WTC11 (cell line): ENCODE measurements at regions not wholly inside any gene's neighbourhood (a gene's known extent, or its start where the extent isn't known, plus 50 kb on each side); places are given as distances from the start of the nearest gene placed in this dataset.

ENCODE experiments used
- ATF2 ChIP-seq: sonication (generic); formaldehyde crosslinking; IDR thresholded peaks from 2 replicates; pipeline ENCODE4 v1.8.1; 2022; ENCODE audit warnings: low read depth, missing genetic modification reagents, borderline replicate concordance
- CTCF ChIP-seq: fragments of 200-600 bp; IDR thresholded peaks from 2 replicates; pipeline ENCODE4 v1.8.0; 2022; ENCODE audit warnings: antibody characterized with exemption
- FOXJ3 ChIP-seq: sonication (generic); formaldehyde crosslinking; IDR thresholded peaks from 2 replicates; pipeline ENCODE4 v1.9.0; 2021; ENCODE audit warnings: missing genetic modification reagents, mild to moderate bottlenecking, borderline replicate concordance
- MAX ChIP-seq: sonication (generic); formaldehyde crosslinking; IDR thresholded peaks from 2 replicates; pipeline ENCODE4 v1.8.0; 2022; ENCODE audit warnings: mild to moderate bottlenecking, missing genetic modification reagents
- MLX ChIP-seq: sonication (generic); formaldehyde crosslinking; IDR thresholded peaks from 2 replicates; pipeline ENCODE4 v1.8.1; 2023; ENCODE audit warnings: mild to moderate bottlenecking, missing genetic modification reagents, moderate library complexity
- MXD4 ChIP-seq: fragments of 250-450 bp; sonication (Bioruptor Pico); IDR thresholded peaks from 2 replicates; pipeline ENCODE4 v1.8.0; 2021; ENCODE audit warnings: mild to moderate bottlenecking, moderate library complexity, borderline replicate concordance
- NR2C2 ChIP-seq: sonication (generic); formaldehyde crosslinking; IDR thresholded peaks from 2 replicates; pipeline ENCODE4 v1.8.0; 2022; ENCODE audit warnings: mild to moderate bottlenecking, missing genetic modification reagents
- USF1 ChIP-seq: sonication (generic); formaldehyde crosslinking; IDR thresholded peaks from 2 replicates; pipeline ENCODE4 v1.8.0; 2022; ENCODE audit warnings: mild to moderate bottlenecking, missing genetic modification reagents

- TF ChIP-seq CTCF (no peak), ATF2 (no peak), MLX (CRISPR knock-in tag) (no peak), FOXJ3 (CRISPR knock-in tag) (no peak), NR2C2 (CRISPR knock-in tag) (no peak), USF1 (no peak), MAX (CRISPR knock-in tag) (no peak), MXD4 (no peak)
These were observed 79.4 kb upstream of the TNIP3 start for GRCh38 chr4:121243485-121243884.
